Upper lobe of right lung (tissue), 1 donor: ENCODE measurements at regions not wholly inside any gene's neighbourhood (a gene's known extent, or its start where the extent isn't known, plus 50 kb on each side); places are given as distances from the start of the nearest gene placed in this dataset.

Experiments used
- ATAC-seq: fragments of 200-7000 bp; cut with Tn5 transposase; one replicate; pipeline ENCODE4 v1.9.1; 2020; ENCODE audit warnings: mild to moderate bottlenecking, moderate library complexity
- DNase-seq: peaks from one replicate; pipeline ENCODE4 v3.0.0-alpha.2; 2020
- H3K27ac ChIP-seq: fragments of 200-600 bp; one replicate; pipeline ENCODE4 v1.8.0; 2022
- H3K27me3 ChIP-seq: fragments of 200-600 bp; one replicate; pipeline ENCODE4 v1.8.0; 2022; ENCODE audit warnings: mild to moderate bottlenecking
- H3K36me3 ChIP-seq: fragments of 200-600 bp; one replicate; pipeline ENCODE4 v1.8.0; 2022
- H3K4me1 ChIP-seq: fragments of 200-600 bp; one replicate; pipeline ENCODE4 v1.8.0; 2022
- H3K4me3 ChIP-seq: fragments of 200-600 bp; one replicate; pipeline ENCODE4 v1.8.0; 2022; ENCODE audit warnings: mild to moderate bottlenecking
- H3K9me3 ChIP-seq: fragments of 200-600 bp; one replicate; pipeline ENCODE4 v1.8.0; 2022
- CTCF ChIP-seq: fragments of 200-600 bp; IDR thresholded peaks from one replicate; pipeline ENCODE4 v1.8.0; 2022; ENCODE audit warnings: antibody characterized with exemption
- intact Hi-C: fragments of 100-400 bp; cut with DNase I; formaldehyde crosslinking; loops from one replicate; pipeline ENCODE4 v1.11.0; 2022
- donor health status: DM: no; HTN: yes; CAD: no; lungs with severe emphysema.

- DNase-seq (no peak), ATAC-seq (no peak)
- no peaks in the 10 kb centered on the region for H3K9me3 ChIP-seq
- no peak overlapping the region for H3K4me3 ChIP-seq
- intact Hi-C loops: no loop called here
- no peak overlapping the region for H3K27ac ChIP-seq
- H3K27me3 ChIP-seq: no peaks in the 10 kb centered on the region
- no peaks in the 10 kb centered on the region for H3K4me1 ChIP-seq
- no peaks in the 10 kb centered on the region for H3K36me3 ChIP-seq
- no peak for TF ChIP-seq CTCF
Measured at GRCh38 chr3:144923046-144923775, 951.6 kb downstream of the DIPK2A start.

- Histone ChIP-seq H3K27me3 (no peaks in the 10 kb centered on the region), H3K27ac (no peak overlapping the region), H3K4me3 (no peak overlapping the region), H3K36me3 (no peaks in the 10 kb centered on the region), H3K9me3 (peaks cover 4% of the 10 kb centered on the region), H3K4me1 (no peaks in the 10 kb centered on the region)
- no peak for ATAC-seq
- intact Hi-C loops: no loop called here
- no peak for TF ChIP-seq CTCF
- DNase-seq: no peak
Measured at GRCh38 chr3:144930431-144930830, 958.8 kb downstream of the DIPK2A start.

GRCh38 chr3:144931590-144931989 is 960.0 kb downstream of the DIPK2A start:
- peaks cover 9% of the 10 kb centered on the region for H3K9me3 ChIP-seq
- no peaks in the 10 kb centered on the region for H3K27me3 ChIP-seq
- H3K4me1 ChIP-seq: no peaks in the 10 kb centered on the region
- intact Hi-C loops: no loop called here
- no peaks in the 10 kb centered on the region for H3K36me3 ChIP-seq
- H3K27ac ChIP-seq: no peak overlapping the region
- no peak for TF ChIP-seq CTCF
- DNase-seq (no peak), ATAC-seq (no peak)
- H3K4me3 ChIP-seq: no peak overlapping the region

- TF ChIP-seq CTCF: no peak
- intact Hi-C loops: no loop called here
- no peak overlapping the region for H3K27ac ChIP-seq
- DNase-seq: no peak
- H3K9me3 ChIP-seq: no peaks in the 10 kb centered on the region
- H3K4me1 ChIP-seq: no peaks in the 10 kb centered on the region
- no peak for ATAC-seq
- H3K27me3 ChIP-seq: no peaks in the 10 kb centered on the region
- no peak overlapping the region for H3K4me3 ChIP-seq
- H3K36me3 ChIP-seq: no peaks in the 10 kb centered on the region
Measured at GRCh38 chr3:144942093-144942837, 970.6 kb downstream of the DIPK2A start.

- Histone ChIP-seq H3K27me3 (no peaks in the 10 kb centered on the region), H3K27ac (no peak overlapping the region), H3K36me3 (no peaks in the 10 kb centered on the region), H3K4me3 (no peak overlapping the region), H3K9me3 (no peaks in the 10 kb centered on the region), H3K4me1 (no peaks in the 10 kb centered on the region)
- intact Hi-C loops: no loop called here
- no peak for TF ChIP-seq CTCF
- no peak for DNase-seq
- no peak for ATAC-seq
Measured at GRCh38 chr3:144942838-144943197, 971.2 kb downstream of the DIPK2A start.
